Mesodermal cell (in vitro differentiated cells): ENCODE measurements at regions not wholly inside any gene's neighbourhood (a gene's known extent, or its start where the extent isn't known, plus 50 kb on each side); places are given as distances from the start of the nearest gene placed in this dataset.

Source experiments
- H3K27ac ChIP-seq: 2 replicates; pipeline ENCODE4 v1.7.0; 2013; ENCODE audit warnings: mild to moderate bottlenecking, low read depth, low read length, moderate library complexity; ENCODE audit not compliant: severe bottlenecking
- H3K36me3 ChIP-seq: 2 replicates; pipeline ENCODE4 v1.7.1; 2013; ENCODE audit warnings: mild to moderate bottlenecking, low read length, moderate library complexity; ENCODE audit not compliant: control insufficient read depth, insufficient read depth
- H3K4me1 ChIP-seq: one replicate; pipeline ENCODE4 v1.7.1; 2013; ENCODE audit warnings: mild to moderate bottlenecking, low read length; ENCODE audit not compliant: insufficient read depth, control insufficient read depth, poor library complexity, severe bottlenecking
- H3K4me3 ChIP-seq: 2 replicates; pipeline ENCODE4 v1.7.0; 2013; ENCODE audit warnings: low read length, control low read depth, mild to moderate bottlenecking; ENCODE audit not compliant: insufficient read depth, poor library complexity, severe bottlenecking; ENCODE audit errors: extremely low read depth
- H3K9me3 ChIP-seq: 2 replicates; pipeline ENCODE4 v1.7.1; 2013; ENCODE audit warnings: mild to moderate bottlenecking, low read length, moderate library complexity; ENCODE audit not compliant: control insufficient read depth
- WGBS, 2 experiments: methylation state at CpG; one replicate each; pipeline ENCODE4 v1.1.5; 2013; ENCODE audit warnings: missing lambda C conversion rate in 2 of 2; ENCODE audit not compliant: insufficient coverage in 2 of 2; 5-methylcytosine and 5-hydroxymethylcytosine counted together

- no peak overlapping the region for H3K4me3 ChIP-seq
- H3K9me3 ChIP-seq, result peaks cover 12% of the 10 kb centered on the region
- H3K27ac ChIP-seq, result no peak overlapping the region
- no peaks in the 10 kb centered on the region for H3K4me1 ChIP-seq
- no peaks in the 10 kb centered on the region for H3K36me3 ChIP-seq
Observed at GRCh38 chr12:46507766-46508165, 135.2 kb upstream of the SLC38A2 start.

DNA sequence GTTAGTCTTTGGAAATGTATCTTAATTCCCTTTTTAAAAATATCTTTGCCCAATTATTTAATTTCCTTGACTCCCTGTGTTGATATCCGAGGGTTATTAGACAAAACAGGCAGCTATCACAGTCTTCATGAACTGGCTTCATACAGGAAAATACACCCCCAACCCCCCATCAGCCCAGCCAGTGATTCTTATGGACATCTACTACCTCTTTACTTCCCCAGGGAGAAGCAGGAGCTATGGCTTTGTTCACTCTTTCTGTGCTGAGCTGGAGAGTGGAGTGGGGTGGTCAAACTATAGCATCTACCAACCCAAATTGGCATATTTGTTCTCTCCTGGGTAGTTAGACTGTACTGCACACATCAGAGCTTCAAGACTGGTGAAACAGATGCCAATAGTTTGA lies 134.4 kb upstream of the SLC38A2 start:
- Histone ChIP-seq H3K36me3 (no peaks in the 10 kb centered on the region), H3K4me1 (no peaks in the 10 kb centered on the region), H3K27ac (no peak overlapping the region), H3K4me3 (no peak overlapping the region), H3K9me3 (peaks cover 12% of the 10 kb centered on the region)
- WGBS, 2 experiments, result 100% methylated on average over 1 of the region's 1 CpG; no CpG with 5 or more reads in 1 of the 2 experiments

DNA sequence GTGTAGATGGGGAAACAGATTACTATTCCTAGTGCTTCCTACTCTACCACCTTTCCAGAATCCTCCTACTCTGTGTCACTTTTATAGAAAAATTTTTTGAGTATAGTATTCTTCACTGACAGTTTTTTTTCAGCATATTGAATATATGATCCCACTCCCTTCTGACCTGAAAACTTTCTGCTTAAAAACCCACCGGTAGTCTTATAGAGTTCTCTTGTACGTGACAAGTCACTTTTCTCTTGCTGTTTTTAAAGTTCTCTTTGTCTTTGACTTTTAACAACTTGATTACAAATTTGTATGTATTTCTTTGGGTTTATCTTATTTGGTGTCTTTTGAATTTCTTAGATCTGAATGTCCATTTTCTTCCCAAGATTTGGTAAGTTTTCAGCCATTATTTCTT lies 133.6 kb upstream of the SLC38A2 start:
- no peaks in the 10 kb centered on the region for H3K4me1 ChIP-seq
- no peak overlapping the region for H3K4me3 ChIP-seq
- H3K27ac ChIP-seq, result no peak overlapping the region
- H3K9me3 ChIP-seq, result peaks cover 8% of the 10 kb centered on the region
- WGBS, 2 experiments, result no CpG with 5 or more reads among the region's 2 CpGs
- H3K36me3 ChIP-seq, result no peaks in the 10 kb centered on the region

DNA sequence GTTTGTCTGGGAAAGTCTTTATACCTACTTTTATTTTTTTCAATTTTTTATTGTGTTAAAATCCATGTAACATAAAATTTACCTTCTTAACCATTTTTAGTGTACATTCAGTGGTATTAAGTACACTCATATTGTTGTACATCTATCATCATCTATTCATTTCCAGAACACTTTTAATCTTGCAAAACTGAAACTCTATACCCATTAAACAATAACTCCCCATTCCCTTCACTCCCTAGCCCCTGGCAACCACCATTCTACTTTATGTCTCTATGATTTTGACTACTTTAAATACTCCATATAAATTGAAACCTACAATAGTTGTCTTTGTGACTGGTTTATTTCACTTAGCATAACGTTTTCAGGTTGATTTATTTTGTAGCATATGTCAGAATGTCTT lies 131.9 kb upstream of the SLC38A2 start:
- no peak overlapping the region for H3K27ac ChIP-seq
- no peaks in the 10 kb centered on the region for H3K4me1 ChIP-seq
- no peaks in the 10 kb centered on the region for H3K36me3 ChIP-seq
- H3K9me3 ChIP-seq, result peaks cover 10% of the 10 kb centered on the region
- no CpG with 5 or more reads among the region's 1 CpG for WGBS, 2 experiments
- no peak overlapping the region for H3K4me3 ChIP-seq

- no CpG with 5 or more reads among the region's 1 CpG for WGBS, 2 experiments
Observed at GRCh38 chr12:46503637-46504175, 131.1 kb upstream of the SLC38A2 start.

GRCh38 chr12:46500673-46501072 lies 128.1 kb upstream of the SLC38A2 start:
- no CpG with 5 or more reads among the region's 1 CpG for WGBS, 2 experiments
- H3K4me1 ChIP-seq, result no peaks in the 10 kb centered on the region
- no peak overlapping the region for H3K27ac ChIP-seq
- peaks cover 5% of the 10 kb centered on the region for H3K9me3 ChIP-seq
- no peaks in the 10 kb centered on the region for H3K36me3 ChIP-seq
- H3K4me3 ChIP-seq, result no peak overlapping the region

More at GRCh38 chr12:46503637-46504175, 131.1 kb upstream of the SLC38A2 start:
- Histone ChIP-seq H3K9me3 (peaks cover 10% of the 10 kb centered on the region), H3K4me3 (no peak overlapping the region), H3K36me3 (no peaks in the 10 kb centered on the region), H3K4me1 (no peaks in the 10 kb centered on the region), H3K27ac (no peak overlapping the region)

DNA sequence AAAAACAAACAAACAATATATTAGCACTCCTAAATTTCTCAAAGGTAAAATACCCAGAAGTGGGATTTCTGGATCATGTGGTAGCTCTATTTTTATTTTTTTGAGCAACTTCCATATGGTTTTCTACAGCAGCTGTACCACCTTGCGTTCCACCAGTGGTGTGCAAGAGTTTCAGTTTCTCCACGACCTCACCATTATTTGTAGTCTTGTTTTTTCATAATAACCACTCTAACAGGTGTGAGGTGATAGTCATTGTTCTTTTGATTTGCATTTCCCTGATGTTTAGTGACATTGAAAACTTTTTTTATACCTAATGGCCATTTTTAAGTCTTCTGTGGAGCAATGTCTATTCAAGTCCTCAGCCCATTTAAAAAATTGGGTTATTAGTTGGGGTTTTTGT lies 127.3 kb upstream of the SLC38A2 start:
- H3K9me3 ChIP-seq, result peaks cover 5% of the 10 kb centered on the region
- H3K4me1 ChIP-seq, result peaks cover under 1% of the 10 kb centered on the region
- no peaks in the 10 kb centered on the region for H3K36me3 ChIP-seq
- no peak overlapping the region for H3K27ac ChIP-seq
- H3K4me3 ChIP-seq, result no peak overlapping the region
- no CpG with 5 or more reads among the region's 2 CpGs for WGBS, 2 experiments

GRCh38 chr12:46499226-46499625 lies 126.7 kb upstream of the SLC38A2 start:
- H3K27ac ChIP-seq, result no peak overlapping the region
- H3K9me3 ChIP-seq, result peaks cover 5% of the 10 kb centered on the region
- H3K4me3 ChIP-seq, result no peak overlapping the region
- peaks cover 5% of the 10 kb centered on the region for H3K4me1 ChIP-seq
- WGBS, 2 experiments, result 80% methylated on average over 1 of the region's 1 CpG; no CpG with 5 or more reads in 1 of the 2 experiments
- H3K36me3 ChIP-seq, result no peaks in the 10 kb centered on the region

DNA sequence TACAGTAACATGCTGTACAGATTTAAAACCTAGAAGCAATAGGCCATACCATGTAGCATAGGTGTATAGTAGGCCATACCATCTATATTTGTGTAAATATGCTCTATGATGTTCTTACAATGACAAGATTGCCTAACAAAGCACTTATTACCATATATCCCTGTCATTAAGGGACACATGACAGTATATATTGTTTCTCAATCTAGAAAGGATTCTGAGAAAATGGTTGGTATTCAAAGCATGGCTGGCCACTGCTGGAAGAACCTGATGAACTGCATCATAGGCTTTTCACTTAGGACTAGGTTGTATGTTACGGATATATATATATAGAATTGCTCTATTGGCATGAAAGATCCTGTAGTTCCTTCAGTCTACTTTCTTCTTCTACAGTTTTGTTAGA lies 125.2 kb upstream of the SLC38A2 start:
- Histone ChIP-seq H3K4me1 (peaks cover 13% of the 10 kb centered on the region), H3K27ac (no peak overlapping the region), H3K36me3 (no peaks in the 10 kb centered on the region), H3K9me3 (peaks cover 5% of the 10 kb centered on the region), H3K4me3 (no peak overlapping the region)
- WGBS, 2 experiments, result no CpG with 5 or more reads among the region's 1 CpG

- Histone ChIP-seq H3K36me3 (no peaks in the 10 kb centered on the region), H3K9me3 (no peaks in the 10 kb centered on the region), H3K27ac (peak overlapping the region; percentile 84), H3K4me1 (peaks cover 40% of the 10 kb centered on the region), H3K4me3 (no peak overlapping the region)
- WGBS, 2 experiments, result no CpG with 5 or more reads among the region's 1 CpG
Observed at GRCh38 chr12:46494424-46494823, 121.9 kb upstream of the SLC38A2 start.

DNA sequence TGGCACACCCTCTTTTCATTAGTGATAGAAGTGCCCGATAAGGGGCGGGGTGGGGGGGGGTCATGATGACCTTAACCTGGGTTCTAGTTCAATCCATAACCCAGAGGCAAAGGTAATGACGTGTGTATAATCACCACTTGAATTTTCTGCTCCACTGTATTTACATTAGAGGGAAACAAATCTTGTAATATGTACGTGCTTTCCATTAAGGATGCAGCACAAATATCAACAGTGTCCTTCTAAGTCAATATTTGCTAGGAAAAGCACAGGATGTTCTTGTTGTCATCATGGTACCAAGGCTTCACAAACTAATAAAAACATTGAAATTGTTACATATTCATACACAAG lies 121.2 kb upstream of the SLC38A2 start:
- Histone ChIP-seq H3K9me3 (no peaks in the 10 kb centered on the region), H3K4me1 (peaks cover 40% of the 10 kb centered on the region), H3K36me3 (no peaks in the 10 kb centered on the region), H3K4me3 (no peak overlapping the region), H3K27ac (peak overlapping the region; percentile 84)
- WGBS, 2 experiments, result no CpG with 5 or more reads among the region's 4 CpGs
